H9 (cell line): ENCODE measurements at regions not wholly inside any gene's neighbourhood (a gene's known extent, or its start where the extent isn't known, plus 50 kb on each side); places are given as distances from the start of the nearest gene placed in this dataset.

Experiments used
- DNase-seq: peaks from one replicate; pipeline ENCODE4 v3.0.0-alpha.2; 2017
- H2AFZ ChIP-seq: one replicate; pipeline ENCODE4 v1.6.1; 2013; ENCODE audit warnings: mild to moderate bottlenecking, low read length, control low read depth, moderate library complexity
- H2AK5ac ChIP-seq: 2 replicates; pipeline ENCODE4 v1.6.1; 2013; ENCODE audit warnings: low read length, control low read depth, mixed read lengths; ENCODE audit not compliant: insufficient read length
- H2BK120ac ChIP-seq: one replicate; pipeline ENCODE4 v1.6.1; 2013; ENCODE audit warnings: low read depth, mild to moderate bottlenecking, low read length, control low read depth, inconsistent platforms; ENCODE audit not compliant: poor library complexity, severe bottlenecking
- H2BK12ac ChIP-seq: 2 replicates; pipeline ENCODE4 v1.6.1; 2013; ENCODE audit warnings: low read length, control low read depth, mixed read lengths, low read depth; ENCODE audit not compliant: insufficient read length
- H2BK15ac ChIP-seq: 2 replicates; pipeline ENCODE4 v1.6.1; 2013; ENCODE audit warnings: low read depth, low read length, control low read depth
- H2BK20ac ChIP-seq: one replicate; pipeline ENCODE4 v1.6.1; 2013; ENCODE audit warnings: low read depth, mild to moderate bottlenecking, low read length, control low read depth, inconsistent platforms; ENCODE audit not compliant: poor library complexity, severe bottlenecking
- H2BK5ac ChIP-seq: 2 replicates; pipeline ENCODE4 v1.6.1; 2013; ENCODE audit warnings: low read length, control low read depth, mixed read lengths; ENCODE audit not compliant: insufficient read length
- H3K14ac ChIP-seq: 2 replicates; pipeline ENCODE4 v1.6.1; 2013; ENCODE audit warnings: low read length, control low read depth; ENCODE audit not compliant: insufficient read depth
- H3K18ac ChIP-seq: 2 replicates; pipeline ENCODE4 v1.6.1; 2013; ENCODE audit warnings: low read depth, mild to moderate bottlenecking, mixed read lengths, low read length, control low read depth; ENCODE audit not compliant: insufficient read length
- H3K23ac ChIP-seq: 2 replicates; pipeline ENCODE4 v1.6.1; 2013; ENCODE audit warnings: low read length, control low read depth, mixed read lengths, low read depth; ENCODE audit not compliant: insufficient read length
- H3K23me2 ChIP-seq: 2 replicates; pipeline ENCODE4 v1.6.1; 2013; ENCODE audit warnings: low read depth, mild to moderate bottlenecking, mixed read lengths, low read length, control low read depth; ENCODE audit not compliant: insufficient read length, poor library complexity, severe bottlenecking
- H3K27ac ChIP-seq: 2 replicates; pipeline ENCODE4 v1.5.1; 2013; ENCODE audit warnings: low read length, control low read depth, mixed read lengths, low read depth; ENCODE audit not compliant: insufficient read length
- H3K27me3 ChIP-seq: 2 replicates; pipeline ENCODE4 v1.6.1; 2013; ENCODE audit warnings: low read length, control low read depth, inconsistent platforms; ENCODE audit not compliant: insufficient read depth
- H3K4ac ChIP-seq: 2 replicates; pipeline ENCODE4 v1.6.1; 2013; ENCODE audit warnings: low read depth, mild to moderate bottlenecking, control low read depth, inconsistent platforms, low read length, moderate library complexity
- H3K4me1 ChIP-seq: 2 replicates; pipeline ENCODE4 v1.6.1; 2013; ENCODE audit warnings: low read length, control low read depth, inconsistent platforms; ENCODE audit not compliant: insufficient read depth
- H3K4me2 ChIP-seq: 2 replicates; pipeline ENCODE4 v1.6.1; 2013; ENCODE audit warnings: low read length, control low read depth, mixed read lengths; ENCODE audit not compliant: insufficient read length, insufficient read depth
- H3K56ac ChIP-seq: 2 replicates; pipeline ENCODE4 v1.6.1; 2013; ENCODE audit warnings: low read depth, mild to moderate bottlenecking, mixed read lengths, low read length, control low read depth; ENCODE audit not compliant: insufficient read length
- H3K79me1 ChIP-seq: 2 replicates; pipeline ENCODE4 v1.6.1; 2013; ENCODE audit warnings: low read depth, mild to moderate bottlenecking, moderate library complexity, low read length, control low read depth, inconsistent platforms; ENCODE audit not compliant: insufficient read depth, poor library complexity, severe bottlenecking
- H3K79me2 ChIP-seq: 2 replicates; pipeline ENCODE4 v1.6.1; 2013; ENCODE audit warnings: low read length, control low read depth, inconsistent platforms; ENCODE audit not compliant: insufficient read depth
- H3K9ac ChIP-seq: 2 replicates; pipeline ENCODE4 v1.6.1; 2013; ENCODE audit warnings: low read length, control low read depth, mixed read lengths; ENCODE audit not compliant: insufficient read length; ENCODE audit errors: extremely low read depth
- H3K9me3 ChIP-seq: one replicate; pipeline ENCODE4 v1.6.1; 2013; ENCODE audit warnings: low read depth, low read length, inconsistent platforms; ENCODE audit not compliant: control insufficient read depth
- H3T11ph ChIP-seq: one replicate; pipeline ENCODE4 v1.6.1; 2013; ENCODE audit warnings: mild to moderate bottlenecking, low read length, control low read depth, inconsistent platforms
- H4K20me1 ChIP-seq: one replicate; pipeline ENCODE4 v1.6.1; 2013; ENCODE audit not compliant: control insufficient read depth, insufficient read length, insufficient read depth
- H4K5ac ChIP-seq: 2 replicates; pipeline ENCODE4 v1.6.1; 2013; ENCODE audit warnings: low read depth, mild to moderate bottlenecking, mixed read lengths, low read length, control low read depth; ENCODE audit not compliant: insufficient read length
- H4K8ac ChIP-seq: replicated peaks from 2 replicates; pipeline ENCODE4 v1.6.1; 2013; ENCODE audit warnings: low read length, control low read depth, mixed read lengths, low read depth; ENCODE audit not compliant: insufficient read length
- H4K91ac ChIP-seq: 2 replicates; pipeline ENCODE4 v1.6.1; 2013; ENCODE audit warnings: low read depth, mild to moderate bottlenecking, moderate library complexity, mixed read lengths, low read length, control low read depth; ENCODE audit not compliant: insufficient read length
- H3K27ac Mint-ChIP-seq, 3 experiments: 2 replicates in 2 of 3; 3 replicates in 1 of 3; pipeline ENCODE4 v1.8.0; 2020 to 2021; ENCODE audit warnings: mixed read lengths in 3 of 3, mild to moderate bottlenecking in 1 of 3, moderate library complexity in 1 of 3
- H3K27me3 Mint-ChIP-seq: 2 replicates; pipeline ENCODE4 v1.8.0; 2021; ENCODE audit warnings: low read depth, mild to moderate bottlenecking, moderate library complexity, mixed read lengths
- H3K36me3 Mint-ChIP-seq, 3 experiments: 2 replicates in 2 of 3; 3 replicates in 1 of 3; pipeline ENCODE4 v1.8.0; 2020 to 2021; ENCODE audit warnings: low read depth in 3 of 3, mixed read lengths in 3 of 3; ENCODE audit not compliant: insufficient read depth in 1 of 3
- H3K4me1 Mint-ChIP-seq, 2 experiments: 2 replicates each; pipeline ENCODE4 v1.8.0; 2020; ENCODE audit warnings: mixed read lengths in 2 of 2
- H3K4me3 Mint-ChIP-seq, 2 experiments: 2 replicates in 1 of 2; 3 replicates in 1 of 2; pipeline ENCODE4 v1.8.0; 2020 to 2021; ENCODE audit warnings: mild to moderate bottlenecking in 2 of 2, mixed read lengths in 2 of 2, moderate library complexity in 1 of 2
- H3K9me3 Mint-ChIP-seq, 2 experiments: 2 replicates in 1 of 2; 3 replicates in 1 of 2; pipeline ENCODE4 v1.8.0; 2020; ENCODE audit warnings: mild to moderate bottlenecking in 2 of 2, mixed read lengths in 2 of 2, moderate library complexity in 1 of 2
- WGBS: extraction: QIAGEN DNeasy Blood & Tissue Kit; methylation state at CpG from one replicate; pipeline ENCODE4 v1.1.7; 2013; ENCODE audit warnings: missing lambda C conversion rate, low lambda C conversion rate, mixed read lengths; ENCODE audit not compliant: insufficient read length; ENCODE audit errors: extremely low coverage; 5-methylcytosine and 5-hydroxymethylcytosine counted together
- TF ChIP-seq, protein P1 (sequence below): fragments of 200-600 bp; sonication (generic); conservative IDR thresholded peaks from 3 replicates; pipeline ENCODE4 v1.8.0; 2021; ENCODE audit warnings: antibody characterized with exemption, mild to moderate bottlenecking

GRCh38 chr4:111506706-111507105 lies 638.5 kb upstream of the FAM241A start:
- Mint-ChIP-seq H3K9me3 (no peaks in the 10 kb centered on the region), H3K27ac (no peak overlapping the region), H3K27me3 (no peaks in the 10 kb centered on the region), H3K4me1 (no peaks in the 10 kb centered on the region), H3K4me3 (no peak overlapping the region), H3K36me3 (no peaks in the 10 kb centered on the region)
- Histone ChIP-seq H3K18ac (no peak overlapping the region), H3K23ac (no peak overlapping the region), H2BK12ac (no peak overlapping the region), H3K27me3 (no peaks in the 10 kb centered on the region), H2BK20ac (no peak overlapping the region), H4K8ac (no peak overlapping the region), H3K4ac (no peak overlapping the region), H2AK5ac (no peak overlapping the region), H4K91ac (no peak overlapping the region), H4K20me1 (no peaks in the 10 kb centered on the region), H3K79me1 (no peaks in the 10 kb centered on the region), H3K4me1 (no peaks in the 10 kb centered on the region), H2BK120ac (no peak overlapping the region), H3K79me2 (no peaks in the 10 kb centered on the region), H3K27ac (no peak overlapping the region), H3T11ph (no peak overlapping the region), H2BK5ac (no peak overlapping the region), H3K56ac (no peak overlapping the region), H3K9me3 (no peaks in the 10 kb centered on the region), H3K14ac (no peak overlapping the region), H3K23me2 (no peaks in the 10 kb centered on the region), H4K5ac (no peak overlapping the region), H2BK15ac (no peak overlapping the region), H3K9ac (no peak overlapping the region), H3K4me2 (no peak overlapping the region), H2AFZ (no peak overlapping the region)
- no peak for DNase-seq
- WGBS: no CpG with 5 or more reads among the region's 2 CpGs
- TF ChIP-seq, protein P1, sequence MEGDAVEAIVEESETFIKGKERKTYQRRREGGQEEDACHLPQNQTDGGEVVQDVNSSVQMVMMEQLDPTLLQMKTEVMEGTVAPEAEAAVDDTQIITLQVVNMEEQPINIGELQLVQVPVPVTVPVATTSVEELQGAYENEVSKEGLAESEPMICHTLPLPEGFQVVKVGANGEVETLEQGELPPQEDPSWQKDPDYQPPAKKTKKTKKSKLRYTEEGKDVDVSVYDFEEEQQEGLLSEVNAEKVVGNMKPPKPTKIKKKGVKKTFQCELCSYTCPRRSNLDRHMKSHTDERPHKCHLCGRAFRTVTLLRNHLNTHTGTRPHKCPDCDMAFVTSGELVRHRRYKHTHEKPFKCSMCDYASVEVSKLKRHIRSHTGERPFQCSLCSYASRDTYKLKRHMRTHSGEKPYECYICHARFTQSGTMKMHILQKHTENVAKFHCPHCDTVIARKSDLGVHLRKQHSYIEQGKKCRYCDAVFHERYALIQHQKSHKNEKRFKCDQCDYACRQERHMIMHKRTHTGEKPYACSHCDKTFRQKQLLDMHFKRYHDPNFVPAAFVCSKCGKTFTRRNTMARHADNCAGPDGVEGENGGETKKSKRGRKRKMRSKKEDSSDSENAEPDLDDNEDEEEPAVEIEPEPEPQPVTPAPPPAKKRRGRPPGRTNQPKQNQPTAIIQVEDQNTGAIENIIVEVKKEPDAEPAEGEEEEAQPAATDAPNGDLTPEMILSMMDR: no peak
